HEK293 (cell line): ENCODE measurements at regions not wholly inside any gene's neighbourhood (a gene's known extent, or its start where the extent isn't known, plus 50 kb on each side); places are given as distances from the start of the nearest gene placed in this dataset.

ENCODE experiments used
- CTCF ChIA-PET: fragments of 350-600 bp; formaldehyde crosslinking; extraction: SDS; loops from one replicate; lab custom pipeline; 2021; ENCODE audit warnings: antibody characterized with exemption; lab: Yijun Ruan, JAX
- POLR2A ChIA-PET: fragments of 300-600 bp; formaldehyde crosslinking; extraction: SDS; loops from one replicate; lab custom pipeline; 2020; ENCODE audit warnings: antibody characterized with exemption, inconsistent platforms; lab: Yijun Ruan, JAX
- H3K27ac ChIP-seq: fragments of 200-500 bp; sonication (Bioruptor generic); 2 replicates; pipeline ENCODE4 v1.5.1; 2014; ENCODE audit warnings: low read depth, low read length, control low read depth, inconsistent platforms; ENCODE audit errors: extremely low read depth
- H3K36me3 ChIP-seq, 2 experiments: fragments of 200-500 bp in 1 of 2; sonication (Bioruptor generic) in 1 of 2; 1 replicate in 1 of 2; 2 replicates in 1 of 2; pipeline ENCODE4 v1.5.1; 2014 to 2017; ENCODE audit warnings: inconsistent platforms in 2 of 2, low read length in 2 of 2; ENCODE audit not compliant: control insufficient read depth in 2 of 2, insufficient read depth in 1 of 2
- H3K4me1 ChIP-seq: fragments of 200-500 bp; sonication (Bioruptor generic); 2 replicates; pipeline ENCODE4 v1.5.1; 2014; ENCODE audit warnings: mild to moderate bottlenecking, low read length, inconsistent platforms; ENCODE audit not compliant: control insufficient read depth, insufficient read depth
- H3K4me3 ChIP-seq: 2 replicates; pipeline ENCODE4 v1.5.1; 2011; ENCODE audit warnings: low read depth, mild to moderate bottlenecking, control low read depth, low read length, moderate library complexity
- H3K9me3 ChIP-seq: fragments of 200-500 bp; sonication (Bioruptor generic); 2 replicates; pipeline ENCODE4 v1.5.1; 2014; ENCODE audit warnings: low read depth, low read length, inconsistent platforms; ENCODE audit not compliant: control insufficient read depth, insufficient read depth
- EGR2 ChIP-seq: fragments of 450-650 bp; formaldehyde crosslinking; IDR thresholded peaks from 2 replicates; pipeline ENCODE4 v1.5.1; 2016; ENCODE audit warnings: low read depth, missing biosample characterization, missing genetic modification characterization
- ELK4 ChIP-seq: IDR thresholded peaks from 2 replicates; pipeline ENCODE4 v1.6.1; 2011; ENCODE audit warnings: mild to moderate bottlenecking, low read depth, low read length, borderline replicate concordance
- GLI4 ChIP-seq: fragments of 450-650 bp; formaldehyde crosslinking; IDR thresholded peaks from 2 replicates; pipeline ENCODE4 v1.5.1; 2016; ENCODE audit warnings: missing biosample characterization, missing genetic modification characterization
- MYNN ChIP-seq: fragments of 450-650 bp; formaldehyde crosslinking; IDR thresholded peaks from 2 replicates; pipeline ENCODE4 v1.5.1; 2016; ENCODE audit warnings: missing biosample characterization, missing genetic modification characterization, borderline replicate concordance
- PATZ1 ChIP-seq: fragments of 450-650 bp; formaldehyde crosslinking; IDR thresholded peaks from 2 replicates; pipeline ENCODE4 v1.5.1; 2016; ENCODE audit warnings: missing biosample characterization, missing genetic modification characterization
- PRDM1 ChIP-seq: fragments of 450-650 bp; formaldehyde crosslinking; IDR thresholded peaks from 2 replicates; pipeline ENCODE4; 2016; ENCODE audit warnings: missing biosample characterization, missing genetic modification characterization
- PRDM6 ChIP-seq: fragments of 450-650 bp; formaldehyde crosslinking; IDR thresholded peaks from 2 replicates; pipeline ENCODE4 v1.5.1; 2017; ENCODE audit warnings: missing biosample characterization, missing genetic modification characterization
- ZBTB48 ChIP-seq: fragments of 450-650 bp; formaldehyde crosslinking; IDR thresholded peaks from 2 replicates; pipeline ENCODE4 v1.5.1; 2016; ENCODE audit warnings: missing biosample characterization, missing genetic modification characterization
- ZBTB6 ChIP-seq: fragments of 450-650 bp; formaldehyde crosslinking; IDR thresholded peaks from 2 replicates; pipeline ENCODE4 v1.5.1; 2017; ENCODE audit warnings: missing biosample characterization, missing genetic modification characterization
- ZBTB8A ChIP-seq: fragments of 450-650 bp; formaldehyde crosslinking; IDR thresholded peaks from 2 replicates; pipeline ENCODE4 v1.5.1; 2016; ENCODE audit warnings: missing biosample characterization, missing genetic modification characterization
- ZEB2 ChIP-seq: fragments of 450-650 bp; formaldehyde crosslinking; IDR thresholded peaks from 2 replicates; pipeline ENCODE4 v1.5.1; 2016; ENCODE audit warnings: missing biosample characterization, missing genetic modification characterization
- ZIC2 ChIP-seq: fragments of 450-650 bp; formaldehyde crosslinking; IDR thresholded peaks from 2 replicates; pipeline ENCODE4 v1.5.1; 2016; ENCODE audit warnings: missing biosample characterization, missing genetic modification characterization
- ZNF132 ChIP-seq: fragments of 450-650 bp; formaldehyde crosslinking; IDR thresholded peaks from 2 replicates; pipeline ENCODE4 v1.5.1; 2017; ENCODE audit warnings: missing biosample characterization, missing genetic modification characterization, borderline replicate concordance
- ZNF335 ChIP-seq: fragments of 450-650 bp; formaldehyde crosslinking; conservative IDR thresholded peaks from 2 replicates; pipeline ENCODE4 v1.5.1; 2016; ENCODE audit warnings: missing biosample characterization, missing genetic modification characterization
- ZNF391 ChIP-seq: fragments of 450-650 bp; formaldehyde crosslinking; IDR thresholded peaks from 2 replicates; pipeline ENCODE4 v1.5.1; 2016; ENCODE audit warnings: low read depth, missing biosample characterization, missing genetic modification characterization, borderline replicate concordance
- ZNF473 ChIP-seq: fragments of 450-650 bp; formaldehyde crosslinking; IDR thresholded peaks from 2 replicates; pipeline ENCODE4 v1.5.1; 2017; ENCODE audit warnings: missing biosample characterization, missing genetic modification characterization
- ZNF529 ChIP-seq: fragments of 450-650 bp; formaldehyde crosslinking; IDR thresholded peaks from 2 replicates; pipeline ENCODE4 v1.5.1; 2017; ENCODE audit warnings: missing genetic modification characterization, missing biosample characterization; ENCODE audit not compliant: insufficient replicate concordance
- ZNF549 ChIP-seq: fragments of 450-650 bp; IDR thresholded peaks from 2 replicates; pipeline ENCODE4 v1.5.1; 2018; ENCODE audit warnings: missing biosample characterization, missing genetic modification characterization, mild to moderate bottlenecking, inconsistent platforms, moderate library complexity
- ZNF561 ChIP-seq: fragments of 450-650 bp; IDR thresholded peaks from 2 replicates; pipeline ENCODE4 v1.5.1; 2018; ENCODE audit warnings: missing biosample characterization, missing genetic modification characterization, borderline replicate concordance
- ZNF596 ChIP-seq: fragments of 450-650 bp; IDR thresholded peaks from 2 replicates; pipeline ENCODE4 v1.5.0; 2018; ENCODE audit warnings: missing biosample characterization, mild to moderate bottlenecking, missing genetic modification characterization, moderate library complexity
- ZNF621 ChIP-seq: fragments of 450-650 bp; formaldehyde crosslinking; IDR thresholded peaks from 2 replicates; pipeline ENCODE4 v1.5.1; 2017; ENCODE audit warnings: missing biosample characterization, missing genetic modification characterization
- ZNF624 ChIP-seq: fragments of 450-650 bp; formaldehyde crosslinking; IDR thresholded peaks from 2 replicates; pipeline ENCODE4 v1.5.1; 2017; ENCODE audit warnings: missing biosample characterization, missing genetic modification characterization
- ZNF626 ChIP-seq: fragments of 450-650 bp; sonication (Bioruptor Pico); formaldehyde crosslinking; IDR thresholded peaks from 2 replicates; pipeline ENCODE4 v1.5.1; 2018; ENCODE audit warnings: missing biosample characterization, missing genetic modification characterization, inconsistent platforms
- ZNF664 ChIP-seq: fragments of 450-650 bp; formaldehyde crosslinking; IDR thresholded peaks from 2 replicates; pipeline ENCODE4 v1.5.1; 2016; ENCODE audit warnings: missing biosample characterization, missing genetic modification characterization
- ZNF747 ChIP-seq: fragments of 450-650 bp; formaldehyde crosslinking; IDR thresholded peaks from 2 replicates; pipeline ENCODE4 v1.5.1; 2016; ENCODE audit warnings: missing biosample characterization, missing genetic modification characterization
- TF ChIP-seq, protein P1 (sequence below): fragments of 450-650 bp; formaldehyde crosslinking; optimal IDR thresholded peaks from 2 replicates; pipeline ENCODE3; 2016; ENCODE audit warnings: missing biosample characterization, mild to moderate bottlenecking, missing genetic modification characterization
- TF ChIP-seq, protein P2 (sequence below): fragments of 450-650 bp; formaldehyde crosslinking; IDR thresholded peaks from 2 replicates; pipeline ENCODE4 v1.5.1; 2016; ENCODE audit warnings: missing biosample characterization, missing genetic modification characterization

GRCh38 chr1:232249861-232250777, 379.8 kb downstream of the SIPA1L2 start:
- ChIA-PET POLR2A (no interaction called here), CTCF (interaction anchor here (0.6 kb wide), 2 partner anchors 9 to 775 kb away, joined by 3 read pairs; no protein-coding TSS in a partner anchor)
- no peak for TF ChIP-seq ZNF664 (tag by site-specific recombination)
- no peak for TF ChIP-seq ZNF561 (tag by site-specific recombination)
- TF ChIP-seq EGR2 (tag by site-specific recombination): no peak
- TF ChIP-seq ZNF473 (tag by site-specific recombination): no peak
- TF ChIP-seq ZNF549 (tag by site-specific recombination): no peak
- TF ChIP-seq PATZ1 (tag by site-specific recombination): no peak
- TF ChIP-seq ZNF621 (tag by site-specific recombination): no peak
- TF ChIP-seq ZIC2: no peak
- no peak for TF ChIP-seq ZEB2 (tag by site-specific recombination)
- TF ChIP-seq ELK4: no peak
- TF ChIP-seq ZNF626: no peak
- TF ChIP-seq, protein P1, sequence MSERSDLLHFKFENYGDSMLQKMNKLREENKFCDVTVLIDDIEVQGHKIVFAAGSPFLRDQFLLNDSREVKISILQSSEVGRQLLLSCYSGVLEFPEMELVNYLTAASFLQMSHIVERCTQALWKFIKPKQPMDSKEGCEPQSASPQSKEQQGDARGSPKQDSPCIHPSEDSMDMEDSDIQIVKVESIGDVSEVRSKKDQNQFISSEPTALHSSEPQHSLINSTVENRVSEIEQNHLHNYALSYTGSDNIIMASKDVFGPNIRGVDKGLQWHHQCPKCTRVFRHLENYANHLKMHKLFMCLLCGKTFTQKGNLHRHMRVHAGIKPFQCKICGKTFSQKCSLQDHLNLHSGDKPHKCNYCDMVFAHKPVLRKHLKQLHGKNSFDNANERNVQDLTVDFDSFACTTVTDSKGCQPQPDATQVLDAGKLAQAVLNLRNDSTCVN (tag by site-specific recombination): no peak
- TF ChIP-seq ZNF624 (tag by site-specific recombination): no peak
- TF ChIP-seq MYNN (tag by site-specific recombination): no peak
- no peak for TF ChIP-seq GLI4
- no peak for TF ChIP-seq ZNF529 (tag by site-specific recombination)
- TF ChIP-seq ZNF391 (tag by site-specific recombination): no peak
- no peak for TF ChIP-seq ZNF596 (tag by site-specific recombination)
- no peak for TF ChIP-seq ZBTB6 (tag by site-specific recombination)
- H3K27ac ChIP-seq: no peak overlapping the region
- H3K9me3 ChIP-seq: no peaks in the 10 kb centered on the region
- H3K36me3 ChIP-seq: no peaks in the 10 kb centered on the region
- H3K4me3 ChIP-seq: no peak overlapping the region
- no peaks in the 10 kb centered on the region for H3K4me1 ChIP-seq

DNA sequence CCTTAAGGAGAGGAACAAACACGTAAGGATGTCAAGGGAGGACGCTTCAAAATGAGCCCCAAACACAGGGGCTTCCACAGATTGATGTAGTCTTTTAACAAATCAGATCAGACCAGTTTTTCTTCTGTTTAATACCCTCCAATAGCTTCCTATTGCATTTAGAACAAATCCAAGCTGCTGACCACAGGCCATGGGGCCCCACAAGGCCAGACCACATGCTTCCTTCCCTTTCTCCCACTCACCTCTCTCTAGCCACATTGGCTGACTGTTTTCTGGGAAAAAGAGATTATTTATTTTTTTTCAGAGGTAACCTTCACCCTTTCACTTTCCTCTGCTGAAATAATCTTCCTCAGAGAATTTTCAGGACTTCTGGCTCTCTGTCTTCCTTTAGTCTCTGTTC, 380.6 kb downstream of the SIPA1L2 start:
- H3K4me3 ChIP-seq: no peak overlapping the region
- H3K4me1 ChIP-seq: no peaks in the 10 kb centered on the region
- H3K27ac ChIP-seq: no peak overlapping the region
- H3K9me3 ChIP-seq: no peaks in the 10 kb centered on the region
- H3K36me3 ChIP-seq: no peaks in the 10 kb centered on the region
- ChIA-PET POLR2A (no interaction called here), CTCF (interaction anchor here (1.0 kb wide), 1 partner anchor 11 kb away, joined by 3 read pairs; no protein-coding TSS in a partner anchor)
- TF ChIP-seq, protein P2, sequence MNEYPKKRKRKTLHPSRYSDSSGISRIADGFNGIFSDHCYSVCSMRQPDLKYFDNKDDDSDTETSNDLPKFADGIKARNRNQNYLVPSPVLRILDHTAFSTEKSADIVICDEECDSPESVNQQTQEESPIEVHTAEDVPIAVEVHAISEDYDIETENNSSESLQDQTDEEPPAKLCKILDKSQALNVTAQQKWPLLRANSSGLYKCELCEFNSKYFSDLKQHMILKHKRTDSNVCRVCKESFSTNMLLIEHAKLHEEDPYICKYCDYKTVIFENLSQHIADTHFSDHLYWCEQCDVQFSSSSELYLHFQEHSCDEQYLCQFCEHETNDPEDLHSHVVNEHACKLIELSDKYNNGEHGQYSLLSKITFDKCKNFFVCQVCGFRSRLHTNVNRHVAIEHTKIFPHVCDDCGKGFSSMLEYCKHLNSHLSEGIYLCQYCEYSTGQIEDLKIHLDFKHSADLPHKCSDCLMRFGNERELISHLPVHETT (tag by site-specific recombination): no peak
- no peak for TF ChIP-seq ZBTB48 (tag by site-specific recombination)
- TF ChIP-seq ZBTB8A (tag by site-specific recombination): no peak
- no peak for TF ChIP-seq ZNF747 (tag by site-specific recombination)
- TF ChIP-seq PRDM6 (tag by site-specific recombination): no peak
- no peak for TF ChIP-seq PRDM1 (tag by site-specific recombination)
- TF ChIP-seq ZNF624 (tag by site-specific recombination): no peak
- TF ChIP-seq ZNF335: no peak
- no peak for TF ChIP-seq ZNF132 (tag by site-specific recombination)
